Stimulated activated CD8-positive, alpha-beta memory T cell treated with anti-CD3 and anti-CD28 coated beads, Interleukin-4, amount 100 ng/mL, for 4 hours (primary cell): ENCODE measurements at regions not wholly inside any gene's neighbourhood (a gene's known extent, or its start where the extent isn't known, plus 50 kb on each side); places are given as distances from the start of the nearest gene placed in this dataset.

Source experiments
- DNase-seq, 2 donors: peaks; one replicate each; pipeline ENCODE4 v3.0.0-alpha.2; 2020; ENCODE audit warnings: low read depth in 2 of 2, low spot score in 1 of 2

DNA sequence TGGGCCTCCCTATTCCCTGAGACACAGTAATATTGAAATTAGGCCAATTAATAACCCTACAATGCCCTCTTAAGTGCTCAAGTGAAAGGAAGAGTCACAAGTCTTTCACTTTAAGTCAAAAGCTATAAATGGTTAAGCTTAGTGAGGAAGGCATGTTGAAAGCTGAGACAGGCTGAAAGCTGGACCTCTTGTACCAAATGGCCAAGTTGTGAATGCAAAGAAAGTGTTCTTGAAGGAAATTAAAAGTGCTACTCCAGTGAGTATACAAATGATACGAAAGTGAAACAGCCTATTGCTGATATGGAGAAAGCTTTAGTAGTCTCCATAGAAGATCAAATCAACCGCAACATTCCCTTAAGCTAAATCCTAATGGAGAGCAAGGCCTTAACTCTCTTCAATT is 140.8 kb downstream of the PTCSC3 start:
- DNase-seq, result no peak

DNA sequence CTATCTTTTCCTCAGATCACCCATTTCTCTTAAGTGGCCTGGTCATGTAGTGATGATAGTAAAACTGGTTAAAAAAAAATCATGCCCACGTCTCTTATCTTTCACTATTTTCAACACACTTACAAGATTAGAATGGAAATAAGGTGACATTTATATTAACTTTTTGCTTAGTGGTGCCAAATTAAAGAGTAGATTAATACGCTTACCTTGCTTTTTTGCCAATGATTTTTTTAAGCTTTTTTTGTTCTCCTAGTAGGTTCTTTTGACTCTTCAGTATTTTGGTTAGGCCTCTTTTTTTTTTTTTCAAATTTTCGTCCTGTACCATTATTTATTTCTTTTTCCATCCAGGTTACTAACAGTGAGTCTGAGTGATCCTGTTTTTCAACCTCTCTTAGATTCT is 147.9 kb downstream of the PTCSC3 start:
- DNase-seq, result no peak

DNA sequence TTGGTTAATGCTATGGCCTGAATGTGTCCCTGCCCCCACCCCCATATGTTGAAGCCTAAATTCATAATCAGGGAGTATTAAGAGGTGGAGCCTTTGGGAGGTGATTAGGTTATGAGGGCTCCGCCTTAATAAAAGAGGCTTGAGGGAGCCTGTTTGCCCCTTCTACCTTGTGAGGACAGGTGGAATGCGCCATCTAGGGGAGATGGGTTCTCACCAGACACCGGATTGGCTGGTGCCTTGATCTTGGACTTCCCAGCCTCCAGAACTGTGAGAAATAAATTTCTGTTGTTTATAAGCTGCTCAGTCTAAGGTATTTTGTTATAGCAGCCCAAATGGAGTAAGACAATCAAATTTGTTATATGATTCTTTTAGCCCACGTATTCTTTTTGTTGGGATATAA is 148.3 kb downstream of the PTCSC3 start:
- DNase-seq, result no peak

DNA sequence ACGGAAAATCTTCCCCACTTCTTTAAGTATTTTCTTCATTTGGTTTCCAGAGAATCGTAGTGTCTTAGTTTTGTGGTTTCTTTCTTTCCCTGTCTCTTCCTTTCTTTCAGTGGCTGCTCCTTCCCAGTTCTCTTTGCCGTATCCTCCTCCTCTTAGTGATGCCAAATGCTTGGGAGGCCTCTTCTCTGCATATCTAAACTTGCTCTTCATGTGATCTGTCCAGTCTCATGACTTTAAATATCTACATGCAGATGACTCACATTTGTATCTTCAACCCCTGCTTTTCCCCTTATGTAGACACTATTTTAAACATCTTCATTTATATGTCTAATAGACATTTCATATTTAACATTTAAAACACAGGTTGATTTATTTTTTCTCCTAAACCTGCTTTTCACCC is 149.2 kb downstream of the PTCSC3 start:
- DNase-seq, result no peak

- no peak for DNase-seq
These were observed 153.6 kb downstream of the PTCSC3 start for GRCh38 chr14:36022765-36023410.

DNA sequence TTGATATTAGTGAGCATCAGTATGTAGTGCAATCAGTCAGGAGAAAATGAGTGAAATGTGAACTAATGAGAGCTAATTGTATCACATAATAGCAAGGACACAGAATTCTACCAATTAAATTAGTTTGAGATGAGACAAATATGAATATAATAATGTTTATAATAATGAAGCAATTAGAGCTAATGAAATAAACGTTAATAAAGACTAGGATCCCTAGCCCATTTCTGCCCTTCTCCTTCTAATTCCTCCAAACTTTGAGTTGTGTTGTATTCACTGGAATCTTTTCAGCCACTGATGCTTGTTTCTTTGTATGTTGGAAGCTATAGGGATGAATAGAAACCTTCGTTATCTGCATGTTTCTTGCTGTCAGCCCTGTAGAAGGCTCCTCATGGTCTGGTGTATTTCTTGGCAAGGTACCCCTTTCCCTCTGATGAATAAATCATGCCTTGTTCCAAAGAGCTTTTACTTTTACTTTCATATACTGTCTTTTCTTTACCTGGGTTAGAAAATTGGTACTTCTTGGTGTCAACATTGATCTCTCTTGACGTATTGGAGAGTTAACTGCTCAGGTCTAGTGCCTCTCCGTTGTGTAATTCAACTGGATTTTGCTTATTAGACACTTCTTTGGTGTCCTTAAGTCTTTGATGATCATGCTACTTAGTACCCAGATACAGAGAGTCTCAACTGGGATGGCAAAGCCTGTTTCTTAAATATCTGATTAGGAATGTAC is 154.8 kb downstream of the PTCSC3 start:
- no peak for DNase-seq

DNA sequence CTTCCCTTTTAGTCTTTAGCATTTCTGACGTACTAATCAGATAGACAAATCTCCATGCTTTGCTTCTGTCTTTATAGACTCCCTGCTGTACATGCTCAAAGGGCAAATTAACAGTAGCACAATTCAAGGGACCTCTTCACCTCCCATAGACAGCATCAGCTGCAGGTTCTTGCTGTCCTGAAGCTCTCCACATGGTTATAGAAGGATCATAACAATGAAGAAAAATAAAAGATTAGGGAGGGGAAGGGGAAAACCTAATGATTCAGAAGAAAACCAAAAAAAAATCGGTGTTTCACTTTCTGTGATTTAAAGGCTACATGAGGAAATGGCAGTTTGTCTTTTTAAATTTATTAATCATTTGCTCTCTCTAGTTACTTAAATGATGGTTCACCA is 155.5 kb downstream of the PTCSC3 start:
- no peak for DNase-seq

DNA sequence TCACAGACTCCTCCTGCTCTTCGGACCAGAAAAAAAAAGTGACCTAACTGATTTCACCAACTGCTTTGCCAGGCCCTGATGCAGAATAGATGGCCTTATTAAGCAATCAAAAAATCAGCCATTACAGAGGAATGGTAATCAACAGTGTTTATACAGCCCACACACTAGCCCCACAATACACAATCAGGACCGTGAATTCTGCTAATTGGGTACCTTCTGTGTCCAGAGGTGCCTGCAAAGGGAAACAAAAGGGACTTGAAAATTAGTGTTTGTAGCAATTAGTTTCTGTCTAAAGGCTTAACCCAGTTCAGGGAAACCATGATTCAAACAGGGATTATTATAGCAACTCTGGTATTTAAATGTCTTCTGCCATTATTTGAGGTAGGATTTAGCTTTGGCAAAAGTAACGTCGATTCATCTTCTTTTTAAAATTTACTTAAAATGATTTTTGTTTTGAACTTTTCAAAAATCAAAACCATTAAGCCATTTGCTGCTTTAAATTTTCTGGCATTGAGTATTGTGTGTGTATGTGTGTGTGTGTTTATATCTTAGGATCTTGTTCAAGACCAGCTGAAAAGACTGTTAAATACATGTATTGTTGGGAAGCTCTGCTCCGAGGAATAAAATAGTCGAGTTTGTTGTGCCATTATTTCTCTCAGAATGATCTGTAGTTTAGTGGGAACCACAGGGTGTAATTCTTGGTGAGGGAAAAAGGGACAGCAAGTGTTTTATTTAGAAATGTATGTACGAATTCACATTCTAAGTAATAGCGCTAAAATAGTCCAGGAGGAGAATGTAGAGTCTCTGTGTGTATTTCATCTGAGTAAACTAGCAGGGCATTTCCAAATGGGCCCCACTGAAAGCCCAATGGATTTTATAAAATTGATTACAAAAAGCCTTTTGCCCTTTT is 156.1 kb downstream of the PTCSC3 start:
- DNase-seq, result no peak

DNA sequence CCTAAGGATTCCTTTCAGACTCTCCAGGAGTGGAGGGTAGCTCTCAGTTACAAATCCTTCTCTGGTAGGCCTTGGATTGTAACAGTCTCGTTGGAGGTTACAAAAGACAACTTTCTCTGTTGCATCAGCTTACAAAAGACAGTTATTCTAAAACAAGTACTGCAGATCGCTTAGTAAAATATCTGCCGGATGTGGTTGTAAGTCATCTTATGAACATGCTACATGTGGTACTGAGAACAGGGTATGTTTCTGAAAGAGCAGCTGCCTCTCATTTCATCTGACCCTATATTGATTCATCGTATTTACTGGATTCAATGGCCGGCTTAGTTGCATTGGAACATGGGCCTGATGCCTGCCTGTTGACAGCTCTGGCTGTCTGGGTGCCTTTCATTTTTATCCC is 157.4 kb downstream of the PTCSC3 start:
- DNase-seq, result no peak

DNA sequence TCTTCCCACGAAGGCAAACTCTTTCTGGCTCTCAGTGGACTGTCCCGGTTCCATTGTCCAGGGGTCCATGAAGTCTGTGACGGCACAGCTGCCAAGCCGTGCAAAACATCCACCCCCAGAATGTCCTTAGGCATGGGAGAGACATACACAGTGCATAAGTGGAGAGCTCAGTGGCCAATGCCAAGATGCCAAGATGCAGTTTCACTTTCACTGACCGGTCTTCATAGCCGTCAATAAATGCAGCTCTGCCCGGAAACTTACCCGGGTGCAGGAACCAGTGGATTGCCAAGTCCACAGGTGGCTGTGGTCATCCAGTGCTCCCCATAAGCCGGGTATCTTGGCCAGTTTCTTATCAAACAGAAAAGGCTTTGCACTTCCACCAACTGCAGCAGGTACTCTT is 162.3 kb downstream of the PTCSC3 start:
- DNase-seq, result no peak

DNA sequence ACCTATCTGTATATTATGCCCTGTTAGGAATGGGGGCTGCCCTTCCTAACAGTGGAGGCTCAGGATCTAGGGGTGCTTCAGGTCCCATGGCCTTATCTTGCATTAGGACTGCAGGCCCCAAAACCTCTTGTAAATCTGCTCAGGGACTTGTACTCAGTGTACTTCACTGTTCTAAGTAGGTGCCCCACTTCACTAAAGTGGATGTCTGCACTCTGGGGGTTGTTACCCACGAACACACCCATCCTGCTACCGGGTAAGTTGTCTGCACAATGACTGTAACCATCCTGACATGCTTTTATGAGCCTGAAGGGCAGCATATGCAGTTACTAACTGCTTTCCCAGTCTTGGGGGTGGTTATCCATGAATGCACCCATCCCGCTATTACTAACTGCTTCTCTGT is 163.0 kb downstream of the PTCSC3 start:
- no peak for DNase-seq

DNA sequence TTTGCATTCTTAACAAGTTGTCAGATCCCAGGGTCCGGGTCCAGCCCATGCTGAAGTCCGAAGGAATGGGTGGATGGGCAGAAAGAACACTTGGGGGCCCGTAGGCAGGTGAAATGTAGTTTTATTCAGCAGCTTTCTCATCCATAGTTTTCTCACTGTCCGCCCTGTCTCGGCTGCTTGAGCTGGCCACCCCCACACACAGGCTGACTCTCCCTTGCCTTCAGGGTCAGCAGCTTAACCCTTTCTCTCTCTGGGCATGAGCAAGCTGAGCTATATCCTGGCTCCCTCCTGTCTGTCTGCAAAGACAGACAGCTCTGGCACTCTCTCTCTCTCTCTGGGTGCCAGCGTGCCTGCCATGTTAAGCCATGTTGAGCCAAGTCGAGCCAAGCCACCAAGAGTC is 163.9 kb downstream of the PTCSC3 start:
- no peak for DNase-seq

GRCh38 chr14:36009643-36010042 is 166.9 kb downstream of the PTCSC3 start:
- no peak for DNase-seq

DNA sequence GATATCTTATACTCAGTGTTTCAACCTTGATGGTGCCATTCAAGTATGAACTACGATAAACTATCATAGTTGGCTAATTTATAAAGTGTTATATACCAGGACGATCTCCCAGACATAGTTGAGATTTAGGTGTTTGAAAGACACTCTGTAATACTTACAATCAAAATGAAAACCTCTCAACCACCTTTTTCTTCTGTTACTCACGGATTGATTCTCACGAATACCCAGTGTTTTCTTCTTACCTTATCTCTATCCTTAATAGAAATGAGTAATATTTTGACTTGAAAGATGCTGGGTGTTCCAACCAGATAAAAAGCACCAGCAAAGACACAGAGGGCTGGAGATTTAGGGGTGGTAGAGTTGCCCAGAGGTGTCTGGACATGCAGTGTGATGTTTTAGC is 169.9 kb downstream of the PTCSC3 start:
- no peak for DNase-seq

GRCh38 chr14:36005670-36006069 is 170.9 kb downstream of the PTCSC3 start:
- no peak for DNase-seq

DNA sequence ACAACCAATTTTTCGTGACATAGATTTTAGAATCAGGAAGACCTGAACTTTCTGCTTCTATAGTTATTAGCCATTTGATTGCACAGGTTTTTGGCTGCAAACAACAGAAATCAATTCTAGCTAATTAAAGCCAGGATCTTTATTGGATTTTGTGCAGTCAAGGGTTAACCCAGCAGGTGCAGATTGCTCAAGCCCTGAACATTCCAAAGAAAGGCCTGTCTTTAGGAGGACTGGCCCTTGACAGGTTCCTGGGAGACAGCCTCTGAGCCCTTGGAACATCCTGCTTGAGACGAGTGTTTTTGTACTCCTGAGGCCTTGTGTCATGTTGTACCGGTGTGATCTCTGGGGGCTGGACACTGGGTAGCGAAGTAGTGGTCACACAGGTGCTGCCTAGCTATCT is 174.6 kb downstream of the PTCSC3 start:
- no peak for DNase-seq

GRCh38 chr14:35999294-35999693 is 173.2 kb downstream of the BRMS1L start:
- DNase-seq, result no peak

GRCh38 chr14:35998303-35998702 is 172.2 kb downstream of the BRMS1L start:
- DNase-seq, result no peak

- DNase-seq, result no peak
These were observed 167.5 kb downstream of the BRMS1L start for GRCh38 chr14:35993684-35993960.

DNA sequence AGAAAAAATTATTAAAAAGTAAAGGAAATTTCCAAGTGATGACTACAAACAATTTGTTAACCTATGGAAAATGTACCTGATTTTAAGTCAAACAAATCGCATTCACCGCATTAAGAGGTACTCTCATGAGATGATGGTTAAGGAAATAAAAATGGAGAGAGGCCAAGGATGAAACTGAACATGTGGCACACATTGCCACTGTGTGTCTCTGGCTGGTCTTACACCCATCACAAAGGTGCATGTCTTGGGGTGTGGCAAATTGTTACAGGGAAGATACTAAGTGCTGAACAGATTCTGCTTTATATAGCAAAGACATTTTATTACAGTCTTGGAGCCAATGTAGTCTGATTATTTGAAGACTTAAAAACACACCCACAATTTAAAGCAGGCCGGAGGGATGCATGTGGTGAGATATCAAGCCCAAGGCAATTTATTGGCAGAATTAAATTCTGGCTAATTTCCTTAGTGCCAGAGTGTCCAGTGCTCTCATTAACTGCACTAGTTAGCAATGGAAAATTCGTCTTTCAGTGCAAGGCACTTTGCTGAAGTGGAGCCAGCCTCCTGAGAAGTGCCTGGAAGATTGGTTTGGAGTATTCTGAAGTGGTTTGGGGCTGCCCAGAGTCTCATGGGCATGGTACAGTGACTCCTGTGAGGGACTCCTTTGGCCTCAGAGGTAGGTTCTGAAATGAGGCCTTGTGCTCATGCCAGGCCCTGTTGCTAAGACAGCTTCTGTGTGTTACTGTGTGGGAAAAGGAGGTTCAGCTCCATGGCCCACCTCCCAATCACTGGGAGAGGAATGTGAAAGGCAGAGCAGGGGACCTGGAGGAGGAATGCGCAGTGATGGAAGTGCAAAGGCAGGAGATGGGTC is 166.9 kb downstream of the BRMS1L start:
- no peak for DNase-seq

DNA sequence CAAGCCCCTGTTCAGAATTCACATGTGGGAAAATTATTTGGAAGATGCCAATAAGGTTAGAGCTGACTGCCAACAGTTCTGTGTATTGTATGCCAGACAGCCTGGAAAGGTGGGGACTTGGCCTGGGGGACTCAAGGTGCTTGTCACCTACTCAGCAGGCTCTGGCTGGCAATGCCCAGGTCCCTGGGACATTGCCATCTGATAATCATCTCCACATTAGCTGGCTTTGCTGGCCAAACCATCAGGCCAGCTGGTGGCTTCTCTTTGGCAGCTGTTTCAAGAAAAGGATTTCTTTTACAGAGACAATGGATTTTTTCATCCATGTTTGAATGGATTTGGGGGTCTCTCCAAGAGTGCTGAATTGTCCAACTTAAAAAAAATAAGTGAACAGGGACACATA is 165.2 kb downstream of the BRMS1L start:
- DNase-seq, result no peak
